Thymus (tissue), 11 donors: ENCODE measurements at regions not wholly inside any gene's neighbourhood (a gene's known extent, or its start where the extent isn't known, plus 50 kb on each side); places are given as distances from the start of the nearest gene placed in this dataset.
"Not testable (repeated sequence)": the region's sequence is repeated elsewhere in the genome, so short reads cannot be mapped to it uniquely, and the experiment has no call there.

Source experiments
- DNase-seq, 9 donors: peaks; one replicate each; pipeline ENCODE4 v3.0.0-alpha.2; 2013; ENCODE audit warnings: low spot score in 9 of 9, low read depth in 6 of 9, missing footprints in 1 of 9
- H3K27ac ChIP-seq, 2 donors: one replicate each; pipeline ENCODE4 v1.5.1; 2013; ENCODE audit warnings: control low read depth in 1 of 2, low read depth in 1 of 2, low read length in 1 of 2, mild to moderate bottlenecking in 1 of 2, moderate library complexity in 1 of 2
- H3K27me3 ChIP-seq, 2 donors: one replicate each; pipeline ENCODE4 v1.5.1; 2013; ENCODE audit warnings: low read length in 1 of 2; ENCODE audit not compliant: control insufficient read depth in 2 of 2, insufficient read depth in 1 of 2
- H3K36me3 ChIP-seq, 2 donors: one replicate each; pipeline ENCODE4 v1.5.1; 2013; ENCODE audit warnings: low read length in 1 of 2, mild to moderate bottlenecking in 1 of 2, moderate library complexity in 1 of 2; ENCODE audit not compliant: control insufficient read depth in 2 of 2, insufficient read depth in 2 of 2
- H3K4me1 ChIP-seq, 2 donors: one replicate each; pipeline ENCODE4 v1.5.1; 2013; ENCODE audit warnings: low read length in 2 of 2; ENCODE audit not compliant: control insufficient read depth in 2 of 2, insufficient read depth in 2 of 2
- H3K4me3 ChIP-seq, 2 donors: one replicate each; pipeline ENCODE4 v1.5.1; 2013; ENCODE audit warnings: low read length in 2 of 2, control low read depth in 1 of 2, mild to moderate bottlenecking in 1 of 2
- H3K9me3 ChIP-seq, 2 donors: one replicate each; pipeline ENCODE4 v1.5.1; 2013; ENCODE audit warnings: low read length in 1 of 2, mild to moderate bottlenecking in 1 of 2; ENCODE audit not compliant: control insufficient read depth in 2 of 2, insufficient read depth in 1 of 2
- WGBS: extraction: QIAGEN DNeasy Blood & Tissue Kit; methylation state at CpG from one replicate; pipeline ENCODE4 v1.1.7; 2013; 5-methylcytosine and 5-hydroxymethylcytosine counted together
- donor health status: healthy.

DNA sequence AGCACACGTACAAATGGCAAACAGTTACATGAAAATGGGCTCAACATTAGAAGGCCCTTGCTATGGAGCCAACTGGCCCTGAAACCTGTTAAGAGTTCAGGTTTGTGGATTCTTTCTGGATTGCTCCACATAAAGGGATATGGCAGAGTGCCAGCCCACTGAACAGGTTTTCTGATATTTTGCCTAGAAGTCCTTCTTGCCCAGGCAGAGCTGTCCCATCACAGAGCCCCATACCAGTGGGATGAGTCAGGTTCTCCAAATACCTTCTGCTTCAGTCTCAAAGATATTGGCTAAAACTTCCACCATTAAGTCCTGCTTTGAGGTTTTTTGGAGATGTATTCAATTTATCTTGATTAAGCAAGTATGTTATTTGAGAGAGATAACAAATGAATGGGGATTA, 146.8 kb upstream of the IL1RAPL2 start:
- no peak for DNase-seq
- no peak overlapping the region for H3K4me3 ChIP-seq
- WGBS = 94% methylated on average over 1 of the region's 1 CpG
- H3K4me1 ChIP-seq = no peaks in the 10 kb centered on the region
- H3K27ac ChIP-seq = no peak overlapping the region
- no peaks in the 10 kb centered on the region for H3K9me3 ChIP-seq
- H3K36me3 ChIP-seq = no peaks in the 10 kb centered on the region
- H3K27me3 ChIP-seq = no peaks in the 10 kb centered on the region

DNA sequence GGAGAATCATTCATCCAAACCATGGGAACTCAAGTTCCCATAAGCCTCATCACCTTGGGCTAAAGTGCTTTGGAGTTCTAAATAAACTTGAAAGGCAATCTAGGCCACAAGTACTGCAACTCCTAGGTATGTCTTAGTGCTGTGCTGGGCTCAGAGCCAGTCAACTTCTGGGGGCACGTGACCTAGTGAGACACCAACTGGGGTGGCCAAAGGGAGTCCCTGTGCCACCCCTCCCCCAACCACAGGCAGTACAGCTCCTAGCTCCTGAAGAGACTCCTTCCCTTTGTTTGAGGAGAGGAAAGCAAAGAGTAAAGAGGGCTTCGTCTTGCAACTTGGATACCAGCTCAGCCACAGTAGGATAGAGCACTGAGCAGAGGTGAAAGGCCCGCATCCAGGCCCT, 154.2 kb upstream of the IL1RAPL2 start:
- Histone ChIP-seq H3K9me3 (peaks cover 0 to 8% of the 10 kb centered on the region in 2 donors), H3K36me3 (no peaks in the 10 kb centered on the region), H3K4me3 (no peak overlapping the region), H3K27me3 (no peaks in the 10 kb centered on the region), H3K27ac (no peak overlapping the region), H3K4me1 (no peaks in the 10 kb centered on the region)
- 95% methylated on average over 3 of the region's 3 CpGs for WGBS
- DNase-seq = no peak

DNA sequence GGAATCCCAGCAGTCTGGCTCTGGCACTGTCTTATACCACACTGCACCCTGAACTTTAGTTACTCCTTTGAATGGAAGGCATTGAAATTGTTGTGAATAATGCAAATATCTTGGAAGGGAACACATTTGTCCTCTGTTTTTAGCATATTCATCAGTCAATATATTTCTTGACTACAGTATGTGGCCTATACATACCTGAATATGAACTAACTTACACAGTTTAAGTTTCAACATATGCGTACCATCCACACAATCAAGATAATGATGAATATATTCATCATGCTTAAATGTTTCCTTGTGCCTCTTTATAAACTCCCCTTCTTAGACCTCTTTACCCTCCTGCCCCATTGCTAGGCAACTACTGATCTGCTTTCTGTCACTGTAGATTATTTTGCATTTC, 145.7 kb upstream of the ESX1 start:
- WGBS = 88% methylated on average over 1 of the region's 1 CpG
- H3K4me1 ChIP-seq = no peaks in the 10 kb centered on the region
- no peak for DNase-seq
- H3K36me3 ChIP-seq = no peaks in the 10 kb centered on the region
- H3K27me3 ChIP-seq = no peaks in the 10 kb centered on the region
- no peak overlapping the region for H3K4me3 ChIP-seq
- H3K9me3 ChIP-seq = no peaks in the 10 kb centered on the region
- H3K27ac ChIP-seq = no peak overlapping the region

DNA sequence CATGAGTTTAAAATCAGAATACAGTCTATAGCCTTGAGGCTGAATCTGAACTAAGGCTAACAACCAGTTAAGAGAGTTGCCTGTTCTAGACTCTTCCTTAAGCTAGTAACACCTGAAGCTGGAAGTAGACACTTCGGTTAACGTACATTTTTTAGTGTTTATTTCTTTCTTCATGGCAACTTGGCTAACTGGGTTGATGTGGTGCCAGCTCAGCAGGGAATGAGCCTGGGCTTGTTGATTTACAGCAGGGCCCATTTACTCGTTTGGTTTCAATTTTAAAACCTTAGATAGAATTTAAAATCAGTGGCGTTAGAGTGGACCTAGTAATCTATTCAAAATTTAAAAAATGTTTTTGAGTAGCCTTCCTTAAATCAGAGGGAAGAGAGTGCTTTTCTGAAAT, 137.6 kb upstream of the ESX1 start:
- H3K27me3 ChIP-seq = no peaks in the 10 kb centered on the region
- 83% methylated on average over 4 of the region's 4 CpGs for WGBS
- DNase-seq = no peak
- no peaks in the 10 kb centered on the region for H3K9me3 ChIP-seq
- no peaks in the 10 kb centered on the region for H3K4me1 ChIP-seq
- no peak overlapping the region for H3K4me3 ChIP-seq
- H3K36me3 ChIP-seq = no peaks in the 10 kb centered on the region
- H3K27ac ChIP-seq = no peak overlapping the region

DNA sequence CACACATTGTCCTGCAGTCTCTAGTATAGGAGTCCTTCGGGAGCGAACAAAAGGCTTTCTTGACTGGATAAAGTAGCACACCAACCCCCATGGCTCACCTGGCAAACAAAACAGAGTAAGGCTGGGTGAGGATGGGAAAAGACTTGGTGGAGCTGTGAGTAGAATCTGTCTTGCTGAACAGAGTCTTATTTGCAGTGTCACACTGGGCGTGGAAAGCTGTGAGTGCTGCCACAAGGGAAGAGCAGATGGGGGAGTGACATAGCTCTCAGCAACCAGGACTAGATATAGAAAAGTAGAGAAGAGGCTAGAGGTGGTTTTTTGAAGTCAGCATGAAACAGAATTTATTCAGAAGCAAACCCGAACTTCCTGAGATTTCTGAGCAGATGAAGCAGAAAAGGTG, 137.2 kb upstream of the ESX1 start:
- Histone ChIP-seq H3K36me3 (no peaks in the 10 kb centered on the region), H3K4me3 (no peak overlapping the region), H3K4me1 (no peaks in the 10 kb centered on the region), H3K9me3 (no peaks in the 10 kb centered on the region), H3K27me3 (no peaks in the 10 kb centered on the region), H3K27ac (no peak overlapping the region)
- 91% methylated on average over 4 of the region's 4 CpGs for WGBS
- no peak for DNase-seq

DNA sequence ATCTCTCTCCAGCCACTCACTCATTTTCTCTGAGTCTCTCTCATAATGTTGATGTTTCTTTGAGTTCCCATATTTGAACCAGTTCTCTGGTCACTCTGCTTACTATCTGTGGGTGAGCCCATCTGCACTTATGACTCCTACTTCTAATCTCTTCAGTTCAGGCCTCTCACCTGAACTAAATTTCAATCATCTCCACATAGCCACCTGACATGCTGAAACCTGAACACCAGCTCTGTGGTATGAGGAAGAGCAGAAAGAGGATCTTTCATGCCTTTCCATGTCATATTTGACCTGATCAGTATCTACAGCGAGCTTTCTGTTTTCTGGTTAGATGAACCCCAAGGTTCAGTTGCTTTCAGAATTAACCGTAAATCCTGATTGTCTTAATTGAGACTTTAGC, 122.2 kb upstream of the ESX1 start:
- no peaks in the 10 kb centered on the region for H3K4me1 ChIP-seq
- no peaks in the 10 kb centered on the region for H3K9me3 ChIP-seq
- no peaks in the 10 kb centered on the region for H3K36me3 ChIP-seq
- no peak overlapping the region for H3K27ac ChIP-seq
- 48% methylated on average over 2 of the region's 2 CpGs for WGBS
- H3K27me3 ChIP-seq = no peaks in the 10 kb centered on the region
- no peak for DNase-seq
- H3K4me3 ChIP-seq = no peak overlapping the region

DNA sequence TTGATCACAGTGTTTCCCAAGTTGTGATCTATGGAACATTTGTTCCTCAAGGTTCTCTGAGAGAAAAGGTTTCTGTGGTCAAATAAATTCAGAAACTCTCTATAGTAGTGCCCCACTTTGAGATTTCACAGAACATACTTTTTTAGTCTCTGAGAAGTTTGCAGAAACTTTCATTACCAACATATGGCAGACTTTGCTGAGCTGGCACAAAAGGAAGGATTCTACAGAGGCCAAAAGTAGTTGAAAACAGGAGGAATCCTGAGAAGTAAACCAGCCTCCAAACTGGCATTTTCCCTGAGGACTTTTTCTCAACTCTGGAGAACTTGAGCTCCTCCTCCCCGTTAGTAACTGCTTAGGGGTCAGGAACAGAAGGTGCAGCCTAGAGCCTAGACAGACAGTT, 117.8 kb upstream of the ESX1 start:
- H3K27me3 ChIP-seq = no peaks in the 10 kb centered on the region
- no peak for DNase-seq
- 86% methylated on average over 1 of the region's 1 CpG for WGBS
- H3K4me1 ChIP-seq = no peaks in the 10 kb centered on the region
- H3K4me3 ChIP-seq = no peak overlapping the region
- H3K27ac ChIP-seq = no peak overlapping the region
- H3K36me3 ChIP-seq = no peaks in the 10 kb centered on the region
- H3K9me3 ChIP-seq = no peaks in the 10 kb centered on the region

DNA sequence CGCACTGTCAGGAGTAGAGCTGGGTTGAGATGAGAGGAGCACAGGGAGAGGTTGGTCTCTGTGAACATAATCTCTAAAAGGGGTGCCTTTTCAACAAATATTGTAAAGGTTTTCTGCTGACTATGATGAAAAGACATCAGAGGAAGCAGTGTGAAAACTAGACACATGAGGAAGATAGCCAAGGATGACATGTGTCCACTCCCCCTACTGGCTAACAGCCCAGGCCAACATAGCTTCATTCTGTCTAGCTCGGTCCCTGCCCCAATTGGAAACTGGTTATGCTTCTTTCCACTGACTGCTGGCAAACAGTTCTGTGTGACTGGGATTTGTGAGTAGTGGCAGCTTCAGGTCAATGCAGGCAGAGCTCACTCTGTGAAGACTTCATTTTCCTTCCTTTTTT, 115.4 kb upstream of the ESX1 start:
- Histone ChIP-seq H3K27me3 (no peaks in the 10 kb centered on the region), H3K4me1 (no peaks in the 10 kb centered on the region), H3K4me3 (no peak overlapping the region), H3K9me3 (no peaks in the 10 kb centered on the region), H3K36me3 (no peaks in the 10 kb centered on the region), H3K27ac (no peak overlapping the region)
- 87% methylated on average over 2 of the region's 2 CpGs for WGBS
- no peak for DNase-seq

DNA sequence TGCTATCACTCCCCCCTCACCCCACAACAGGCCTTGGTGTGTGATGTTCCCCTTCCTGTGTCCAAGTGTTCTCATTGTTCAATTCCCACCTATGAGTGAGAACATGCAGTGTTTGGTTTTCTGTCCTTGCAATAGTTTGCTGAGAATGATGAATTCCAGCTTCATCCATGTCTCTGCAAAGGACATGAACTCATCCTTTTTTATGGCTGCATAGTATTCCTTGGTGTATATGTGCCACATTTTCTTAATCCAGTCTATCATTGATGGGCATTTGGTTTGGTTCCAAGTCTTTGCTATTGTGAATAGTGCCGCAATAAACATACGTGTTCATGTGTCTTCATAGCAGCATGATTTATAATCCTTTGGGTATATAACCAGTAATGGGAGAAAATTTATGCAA, 106.0 kb upstream of the ESX1 start:
- DNase-seq, H3K27me3 ChIP-seq, H3K4me1 ChIP-seq, H3K9me3 ChIP-seq, H3K27ac ChIP-seq, H3K36me3 ChIP-seq, H3K4me3 ChIP-seq: not testable (repeated sequence)
- 96% methylated on average over 2 of the region's 2 CpGs for WGBS

DNA sequence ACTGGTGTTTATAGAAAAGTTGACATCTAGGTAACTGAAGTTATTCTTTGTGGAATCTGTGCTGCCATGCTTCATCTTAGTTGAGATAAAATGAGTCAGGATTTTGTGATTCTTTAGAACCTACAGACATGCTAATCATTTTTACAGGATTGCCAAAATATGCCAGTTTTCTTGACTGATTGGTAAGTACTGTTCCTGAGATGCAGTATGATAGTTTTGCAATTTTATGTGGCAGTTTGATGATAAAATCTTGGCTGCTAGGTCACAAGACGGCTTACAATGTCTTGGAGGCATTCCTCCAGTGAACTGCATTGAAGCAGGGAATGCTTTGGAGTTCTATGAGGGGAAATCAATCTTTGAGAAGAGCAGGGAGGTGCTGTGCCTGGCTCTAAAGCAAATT, 104.4 kb upstream of the ESX1 start:
- Histone ChIP-seq H3K36me3 (no peaks in the 10 kb centered on the region), H3K27me3 (no peaks in the 10 kb centered on the region), H3K4me3 (no peak overlapping the region), H3K4me1 (no peaks in the 10 kb centered on the region), H3K9me3 (no peaks in the 10 kb centered on the region), H3K27ac (no peak overlapping the region)
- WGBS = 75% methylated on average over 1 of the region's 1 CpG
- no peak for DNase-seq
